Caco-2 (cell line): ENCODE measurements at regions not wholly inside any gene's neighbourhood (a gene's known extent, or its start where the extent isn't known, plus 50 kb on each side); places are given as distances from the start of the nearest gene placed in this dataset.

Experiments used
- BruUV-seq: library from RNA; stranded (reverse); fragments of 400-500 nt; replicated peaks from 2 replicates; lab custom pipeline; 2021; lab: Mats Ljungman, UMichigan
- CTCF ChIA-PET: fragments of 300-600 bp; sonication (Branson Sonifier 250); formaldehyde crosslinking; loops from one replicate; lab custom pipeline; 2022; ENCODE audit warnings: antibody characterized with exemption; lab: Charles Lee
- POLR2A ChIA-PET: fragments of 300-600 bp; sonication (Branson Sonifier 250); formaldehyde crosslinking; loops from one replicate; lab custom pipeline; 2022; ENCODE audit warnings: antibody characterized with exemption; lab: Charles Lee
- DNase-seq, 2 experiments: peaks; one replicate each; pipeline versions ENCODE4 v3.0.0 to v3.0.0-alpha.2; 2020 to 2022
- H3K27me3 ChIP-seq: replicated peaks from 2 replicates; pipeline ENCODE4 v1.6.0; 2011; ENCODE audit warnings: low read length; ENCODE audit not compliant: control insufficient read depth, insufficient read depth
- H3K36me3 ChIP-seq: 2 replicates; pipeline ENCODE4 v1.5.1; 2011; ENCODE audit warnings: low read length; ENCODE audit not compliant: control insufficient read depth, insufficient read depth
- H3K4me1 ChIP-seq: fragments of 250-450 bp; sonication (Bioruptor Pico); 2 replicates; pipeline ENCODE4 v1.5.1; 2020; ENCODE audit warnings: mild to moderate bottlenecking
- H3K4me3 ChIP-seq: 2 replicates; pipeline ENCODE4 v1.5.1; 2011; ENCODE audit warnings: low read depth, mild to moderate bottlenecking, control low read depth, low read length
- H3K9me3 ChIP-seq: fragments of 250-450 bp; sonication (Bioruptor Pico); 2 replicates; pipeline ENCODE4 v1.5.1; 2020; ENCODE audit warnings: mild to moderate bottlenecking, moderate library complexity
- H3K27ac Mint-ChIP-seq: one replicate; pipeline ENCODE4 v1.8.0; 2022; ENCODE audit warnings: mixed read lengths; ENCODE audit not compliant: unreplicated experiment
- H3K27me3 Mint-ChIP-seq: one replicate; pipeline ENCODE4 v1.8.0; 2022; ENCODE audit warnings: mixed read lengths; ENCODE audit not compliant: insufficient read depth, unreplicated experiment
- H3K36me3 Mint-ChIP-seq: one replicate; pipeline ENCODE4 v1.8.0; 2022; ENCODE audit warnings: mild to moderate bottlenecking, mixed read lengths; ENCODE audit not compliant: insufficient read depth, unreplicated experiment
- H3K4me1 Mint-ChIP-seq: one replicate; pipeline ENCODE4 v1.8.0; 2022; ENCODE audit warnings: low read depth, mixed read lengths; ENCODE audit not compliant: unreplicated experiment
- H3K4me3 Mint-ChIP-seq: one replicate; pipeline ENCODE4 v1.8.0; 2022; ENCODE audit warnings: mild to moderate bottlenecking, moderate library complexity, mixed read lengths; ENCODE audit not compliant: unreplicated experiment
- H3K9me3 Mint-ChIP-seq: one replicate; pipeline ENCODE4 v1.8.0; 2022; ENCODE audit warnings: mixed read lengths; ENCODE audit not compliant: unreplicated experiment
- CTCF ChIP-seq, 2 experiments: fragments of 200-600 bp in 1 of 2; IDR thresholded peaks; 1 replicate in 1 of 2; 2 replicates in 1 of 2; pipeline versions ENCODE4 v1.5.1 to v1.8.0; 2011 to 2022; ENCODE audit warnings: antibody characterized with exemption in 1 of 2, control low read depth in 1 of 2, inconsistent platforms in 1 of 2, low read depth in 1 of 2, low read length in 1 of 2, mild to moderate bottlenecking in 1 of 2, moderate library complexity in 1 of 2; ENCODE audit not compliant: insufficient read depth in 1 of 2, severe bottlenecking in 1 of 2, unreplicated experiment in 1 of 2
- intact Hi-C: fragments of 100-400 bp; cut with micrococcal nuclease; formaldehyde crosslinking; loops from one replicate; pipeline ENCODE4 v1.10.0; 2022; ENCODE audit not compliant: unreplicated experiment

- ChIA-PET POLR2A (no interaction called here), CTCF (interaction anchor here (1.0 to 1.3 kb wide), 2 partner anchors 26 to 1167 kb away, joined by 3 to 5 read pairs; no protein-coding TSS in a partner anchor)
- DNase-seq: peak in 1 of 2 experiments; percentile 42
- Mint-ChIP-seq H3K4me3 (no peak overlapping the region), H3K9me3 (no peaks in the 10 kb centered on the region), H3K27ac (no peak overlapping the region), H3K36me3 (no peaks in the 10 kb centered on the region), H3K4me1 (no peaks in the 10 kb centered on the region), H3K27me3 (no peaks in the 10 kb centered on the region)
- Histone ChIP-seq H3K9me3 (no peaks in the 10 kb centered on the region), H3K36me3 (no peaks in the 10 kb centered on the region), H3K27me3 (no peaks in the 10 kb centered on the region), H3K4me1 (peaks cover 2% of the 10 kb centered on the region; the same call in 1 of the 2 replicates), H3K4me3 (no peak overlapping the region)
- intact Hi-C loops: loop anchor here (1.0 to 10.0 kb wide), 4 partner anchors 641 to 1484 kb away; no protein-coding TSS in a partner anchor
- peak; percentile 70 to 77 for TF ChIP-seq CTCF (IDR thresholded peaks at IDR 0.05; ENCODE audit: insufficient read depth in 1 of 2, low read depth in 1 of 2, low read length in 1 of 2, severe bottlenecking in 1 of 2, unreplicated experiment in 1 of 2)
- no TSS peak for BruUV-seq
These were observed 1591.5 kb downstream of the PCDH9 start for GRCh38 chr13:65638572-65639168.

GRCh38 chr13:65633806-65634205 lies 1596.3 kb downstream of the PCDH9 start:
- no peak overlapping the region for H3K4me3 Mint-ChIP-seq
- no peaks in the 10 kb centered on the region for H3K9me3 ChIP-seq

GRCh38 chr13:65631078-65631477 lies 1599.1 kb downstream of the PCDH9 start:
- peaks cover 6% of the 10 kb centered on the region; the same call in 1 of the 2 replicates for H3K4me1 ChIP-seq
- POLR2A ChIA-PET: no interaction called here
- H3K27me3 ChIP-seq: no peaks in the 10 kb centered on the region
- Mint-ChIP-seq H3K4me3 (no peak overlapping the region), H3K27ac (no peak overlapping the region), H3K4me1 (no peaks in the 10 kb centered on the region), H3K27me3 (no peaks in the 10 kb centered on the region), H3K9me3 (no peaks in the 10 kb centered on the region), H3K36me3 (no peaks in the 10 kb centered on the region)
- TF ChIP-seq CTCF (IDR thresholded peaks at IDR 0.05; ENCODE audit: insufficient read depth in 1 of 2, low read depth in 1 of 2, low read length in 1 of 2, severe bottlenecking in 1 of 2, unreplicated experiment in 1 of 2): no peak
- intact Hi-C loops: loop anchor here (10.0 kb wide), 1 partner anchor 1476 kb away; no protein-coding TSS in a partner anchor
- DNase-seq: no peak
- no peaks in the 10 kb centered on the region for H3K36me3 ChIP-seq
- H3K4me3 ChIP-seq: no peak overlapping the region
- no peaks in the 10 kb centered on the region for H3K9me3 ChIP-seq
- no TSS peak for BruUV-seq
- CTCF ChIA-PET: interaction anchor here (0.6 kb wide), 1 partner anchor 299 kb away, joined by 3 read pairs; no protein-coding TSS in a partner anchor

More at GRCh38 chr13:65633806-65634205, 1596.3 kb downstream of the PCDH9 start:
- no peaks in the 10 kb centered on the region for H3K27me3 ChIP-seq
- peaks cover 6% of the 10 kb centered on the region; the same call in 1 of the 2 replicates for H3K4me1 ChIP-seq
- H3K27me3 Mint-ChIP-seq: no peaks in the 10 kb centered on the region
- no peak for TF ChIP-seq CTCF (IDR thresholded peaks at IDR 0.05; ENCODE audit: insufficient read depth in 1 of 2, low read depth in 1 of 2, low read length in 1 of 2, severe bottlenecking in 1 of 2, unreplicated experiment in 1 of 2)
- H3K27ac Mint-ChIP-seq: no peak overlapping the region
- no peaks in the 10 kb centered on the region for H3K36me3 ChIP-seq
- no TSS peak for BruUV-seq
- POLR2A ChIA-PET: no interaction called here
- CTCF ChIA-PET: no interaction called here
- H3K36me3 Mint-ChIP-seq: no peaks in the 10 kb centered on the region
- no peaks in the 10 kb centered on the region for H3K9me3 Mint-ChIP-seq
- intact Hi-C loops: loop anchor here (10.0 kb wide), 1 partner anchor 1479 kb away; no protein-coding TSS in a partner anchor
- H3K4me3 ChIP-seq: no peak overlapping the region
- DNase-seq: no peak
- no peaks in the 10 kb centered on the region for H3K4me1 Mint-ChIP-seq
